ENCODE measurements at regions not wholly inside any gene's neighbourhood (a gene's known extent, or its start where the extent isn't known, plus 50 kb on each side); places are given as distances from the start of the nearest gene placed in this dataset.

- no peak overlapping the region for H3K4me3 ChIP-seq (ENCODE audit: insufficient read depth, low read length)
- no peak overlapping the region for H3K27ac ChIP-seq (ENCODE audit: low read depth, low read length)
- no peaks in the 10 kb centered on the region for H3K27me3 ChIP-seq (ENCODE audit: insufficient read depth, low read length)
- H3K4me1 ChIP-seq (ENCODE audit: insufficient read depth, low read length), result no peaks in the 10 kb centered on the region
- no peak overlapping the region for H3K4me2 ChIP-seq (ENCODE audit: insufficient read depth, low read length)
- no peak for TF ChIP-seq CTCF (IDR thresholded peaks at IDR 0.05; ENCODE audit: extremely low read depth, low read depth, low read length)
- DNase-seq (ENCODE audit: insufficient read length, low spot score, missing footprints), result no peak
- H3K79me2 ChIP-seq (ENCODE audit: insufficient read depth, low read length), result no peaks in the 10 kb centered on the region
- no peaks in the 10 kb centered on the region for H4K20me1 ChIP-seq (ENCODE audit: insufficient read depth, low read length)
- no peaks in the 10 kb centered on the region for H3K9me3 ChIP-seq (ENCODE audit: low read depth, low read length)
- no peak overlapping the region for H2AFZ ChIP-seq (ENCODE audit: low read length)
- H3K36me3 ChIP-seq (ENCODE audit: insufficient read depth, low read length), result no peaks in the 10 kb centered on the region
Observed at GRCh38 chr17:53941231-53941630, 118.5 kb downstream of the KIF2B start.

- no peak overlapping the region for H2AFZ ChIP-seq (ENCODE audit: low read length)
- H3K9me3 ChIP-seq (ENCODE audit: low read depth, low read length), result no peaks in the 10 kb centered on the region
- no peak for DNase-seq (ENCODE audit: insufficient read length, low spot score, missing footprints)
- no peaks in the 10 kb centered on the region for H3K27me3 ChIP-seq (ENCODE audit: insufficient read depth, low read length)
- no peaks in the 10 kb centered on the region for H4K20me1 ChIP-seq (ENCODE audit: insufficient read depth, low read length)
- no peak overlapping the region for H3K27ac ChIP-seq (ENCODE audit: low read depth, low read length)
- no peaks in the 10 kb centered on the region for H3K36me3 ChIP-seq (ENCODE audit: insufficient read depth, low read length)
- TF ChIP-seq CTCF (IDR thresholded peaks at IDR 0.05; ENCODE audit: extremely low read depth, low read depth, low read length), result no peak
- H3K4me1 ChIP-seq (ENCODE audit: insufficient read depth, low read length), result no peaks in the 10 kb centered on the region
- H3K4me3 ChIP-seq (ENCODE audit: insufficient read depth, low read length), result no peak overlapping the region
- no peak overlapping the region for H3K4me2 ChIP-seq (ENCODE audit: insufficient read depth, low read length)
- H3K79me2 ChIP-seq (ENCODE audit: insufficient read depth, low read length), result no peaks in the 10 kb centered on the region
Observed at GRCh38 chr17:53942436-53942835, 119.7 kb downstream of the KIF2B start.

DNA sequence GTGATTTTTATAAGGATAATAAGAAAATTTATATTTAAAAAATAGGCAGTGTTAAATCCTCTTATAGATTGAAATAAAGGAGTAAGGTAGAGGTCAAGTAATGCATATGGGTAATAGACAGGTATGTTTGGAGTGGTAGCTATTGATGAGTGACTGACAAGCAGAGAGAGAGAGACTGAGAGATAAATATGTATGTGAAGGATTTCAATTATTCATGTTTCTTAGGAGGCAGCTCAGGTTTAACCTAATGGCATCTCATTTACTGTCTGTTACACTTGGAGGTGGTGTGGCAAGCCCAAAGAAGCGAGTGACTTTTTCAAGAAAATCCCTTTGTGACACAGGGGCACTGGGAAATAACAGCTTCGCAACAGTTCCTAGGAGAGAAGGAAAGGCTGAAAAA lies 120.2 kb downstream of the KIF2B start:
- no peaks in the 10 kb centered on the region for H3K79me2 ChIP-seq (ENCODE audit: insufficient read depth, low read length)
- H2AFZ ChIP-seq (ENCODE audit: low read length), result no peak overlapping the region
- no peak overlapping the region for H3K4me2 ChIP-seq (ENCODE audit: insufficient read depth, low read length)
- no peaks in the 10 kb centered on the region for H3K9me3 ChIP-seq (ENCODE audit: low read depth, low read length)
- H4K20me1 ChIP-seq (ENCODE audit: insufficient read depth, low read length), result no peaks in the 10 kb centered on the region
- no peak for TF ChIP-seq CTCF (IDR thresholded peaks at IDR 0.05; ENCODE audit: extremely low read depth, low read depth, low read length)
- H3K4me3 ChIP-seq (ENCODE audit: insufficient read depth, low read length), result no peak overlapping the region
- no peaks in the 10 kb centered on the region for H3K4me1 ChIP-seq (ENCODE audit: insufficient read depth, low read length)
- H3K27me3 ChIP-seq (ENCODE audit: insufficient read depth, low read length), result no peaks in the 10 kb centered on the region
- no peak overlapping the region for H3K27ac ChIP-seq (ENCODE audit: low read depth, low read length)
- peak; percentile 19 for DNase-seq (ENCODE audit: insufficient read length, low spot score, missing footprints)
- no peaks in the 10 kb centered on the region for H3K36me3 ChIP-seq (ENCODE audit: insufficient read depth, low read length)

- Histone ChIP-seq H2AFZ (ENCODE audit: low read length) (no peak overlapping the region), H3K9me3 (ENCODE audit: low read depth, low read length) (peaks cover 5% of the 10 kb centered on the region), H3K27ac (ENCODE audit: low read depth, low read length) (no peak overlapping the region), H3K4me2 (ENCODE audit: insufficient read depth, low read length) (no peak overlapping the region), H3K4me3 (ENCODE audit: insufficient read depth, low read length) (no peak overlapping the region), H3K36me3 (ENCODE audit: insufficient read depth, low read length) (no peaks in the 10 kb centered on the region), H3K27me3 (ENCODE audit: insufficient read depth, low read length) (no peaks in the 10 kb centered on the region), H4K20me1 (ENCODE audit: insufficient read depth, low read length) (no peaks in the 10 kb centered on the region), H3K79me2 (ENCODE audit: insufficient read depth, low read length) (no peaks in the 10 kb centered on the region), H3K4me1 (ENCODE audit: insufficient read depth, low read length) (no peaks in the 10 kb centered on the region)
- no peak for DNase-seq (ENCODE audit: insufficient read length, low spot score, missing footprints)
- no peak for TF ChIP-seq CTCF (IDR thresholded peaks at IDR 0.05; ENCODE audit: extremely low read depth, low read depth, low read length)
Observed at GRCh38 chr17:53948323-53948722, 125.6 kb downstream of the KIF2B start.

Data from osteoblast (primary cell).